ENCODE measurements at regions not wholly inside any gene's neighbourhood (a gene's known extent, or its start where the extent isn't known, plus 50 kb on each side); places are given as distances from the start of the nearest gene placed in this dataset.

- no peak for TF ChIP-seq FOXM1 (IDR thresholded peaks at IDR 0.05; ENCODE audit: borderline replicate concordance)
- TF ChIP-seq SP1 (IDR thresholded peaks at IDR 0.05), result no peak
Observed at GRCh38 chr5:128014578-128014977, 69.0 kb upstream of the SLC12A2 start.
